Progenitor cell of endocrine pancreas (in vitro differentiated cells): ENCODE measurements at regions not wholly inside any gene's neighbourhood (a gene's known extent, or its start where the extent isn't known, plus 50 kb on each side); places are given as distances from the start of the nearest gene placed in this dataset.

ENCODE experiments used
- DNase-seq: peaks from one replicate; pipeline ENCODE4 v3.0.0; 2021; ENCODE audit warnings: low spot score; ENCODE audit not compliant: unreplicated experiment
- H3K27ac Mint-ChIP-seq: 2 replicates; pipeline ENCODE4 v1.8.0; 2021; ENCODE audit warnings: mild to moderate bottlenecking, moderate library complexity, mixed read lengths
- H3K27me3 Mint-ChIP-seq: 2 replicates; pipeline ENCODE4 v1.8.0; 2021; ENCODE audit warnings: mixed read lengths
- H3K36me3 Mint-ChIP-seq: 2 replicates; pipeline ENCODE4 v1.8.0; 2022; ENCODE audit warnings: mixed read lengths; ENCODE audit not compliant: insufficient read depth
- H3K4me1 Mint-ChIP-seq: 2 replicates; pipeline ENCODE4 v1.8.0; 2021; ENCODE audit warnings: low read depth, mixed read lengths
- H3K4me3 Mint-ChIP-seq: 2 replicates; pipeline ENCODE4 v1.8.0; 2021; ENCODE audit warnings: low read depth, mild to moderate bottlenecking, moderate library complexity, mixed read lengths
- H3K9me3 Mint-ChIP-seq: 2 replicates; pipeline ENCODE4 v1.8.0; 2021; ENCODE audit warnings: low read depth, mixed read lengths
- CTCF ChIP-seq: fragments of 200-600 bp; sonication (generic); IDR thresholded peaks from one replicate; pipeline ENCODE4 v1.5.0; 2021; ENCODE audit warnings: antibody characterized with exemption, mild to moderate bottlenecking; ENCODE audit not compliant: unreplicated experiment

- peaks cover 10% of the 10 kb centered on the region for H3K4me1 Mint-ChIP-seq
- no peaks in the 10 kb centered on the region for H3K9me3 Mint-ChIP-seq
- H3K27ac Mint-ChIP-seq, result no peak overlapping the region
- H3K36me3 Mint-ChIP-seq, result no peaks in the 10 kb centered on the region
- no peak for TF ChIP-seq CTCF
- no peak overlapping the region for H3K4me3 Mint-ChIP-seq
- DNase-seq, result no peak
- no peaks in the 10 kb centered on the region for H3K27me3 Mint-ChIP-seq
These were observed 175.0 kb downstream of the RFC3 start for GRCh38 chr13:33992881-33993336.

GRCh38 chr13:33994198-33994597 is 176.2 kb downstream of the RFC3 start:
- Mint-ChIP-seq H3K9me3 (no peaks in the 10 kb centered on the region), H3K4me1 (peaks cover 12% of the 10 kb centered on the region), H3K27me3 (no peaks in the 10 kb centered on the region), H3K36me3 (no peaks in the 10 kb centered on the region), H3K27ac (no peak overlapping the region), H3K4me3 (no peak overlapping the region)
- no peak for TF ChIP-seq CTCF
- no peak for DNase-seq

GRCh38 chr13:33994826-33995502 is 177.0 kb downstream of the RFC3 start:
- no peak for DNase-seq
- Mint-ChIP-seq H3K4me3 (no peak overlapping the region), H3K4me1 (peaks cover 18% of the 10 kb centered on the region), H3K27me3 (no peaks in the 10 kb centered on the region), H3K9me3 (no peaks in the 10 kb centered on the region), H3K36me3 (no peaks in the 10 kb centered on the region), H3K27ac (no peak overlapping the region)
- no peak for TF ChIP-seq CTCF

GRCh38 chr13:33996636-33997035 is 178.7 kb downstream of the RFC3 start:
- Mint-ChIP-seq H3K4me1 (peaks cover 34% of the 10 kb centered on the region), H3K9me3 (no peaks in the 10 kb centered on the region), H3K27ac (no peak overlapping the region), H3K4me3 (no peak overlapping the region), H3K27me3 (no peaks in the 10 kb centered on the region), H3K36me3 (no peaks in the 10 kb centered on the region)
- TF ChIP-seq CTCF, result no peak
- no peak for DNase-seq

- DNase-seq, result no peak
- no peak overlapping the region for H3K4me3 Mint-ChIP-seq
- TF ChIP-seq CTCF, result no peak
- H3K36me3 Mint-ChIP-seq, result no peaks in the 10 kb centered on the region
- H3K27me3 Mint-ChIP-seq, result no peaks in the 10 kb centered on the region
- peaks cover 41% of the 10 kb centered on the region for H3K4me1 Mint-ChIP-seq
- no peaks in the 10 kb centered on the region for H3K9me3 Mint-ChIP-seq
- no peak overlapping the region for H3K27ac Mint-ChIP-seq
These were observed 179.6 kb downstream of the RFC3 start for GRCh38 chr13:33997574-33997973.
